ENCODE measurements at regions not wholly inside any gene's neighbourhood (a gene's known extent, or its start where the extent isn't known, plus 50 kb on each side); places are given as distances from the start of the nearest gene placed in this dataset.

- WGBS, 2 donors: 78 to 79% methylated on average over 10 of the region's 10 CpGs
- TF ChIP-seq CTCF (IDR thresholded peaks at IDR 0.05): no peak
- Histone ChIP-seq H3K27me3 (peaks cover 0 to 4% (median under 1%) of the 10 kb centered on the region in 7 donors), H3K36me3 (no peaks in the 10 kb centered on the region), H3K4me1 (peaks cover 0 to 13% (median 0%) of the 10 kb centered on the region in 9 donors), H3K9me3 (peaks cover 0 to 27% (median 17%) of the 10 kb centered on the region in 11 donors), H3K4me3 (no peak overlapping the region), H3K27ac (no peak overlapping the region)
- DNase-seq: no peak
- ATAC-seq: no peak
- intact Hi-C loops (cut with DNase I): no loop called here
These were observed 188.5 kb downstream of the KIF26A start for GRCh38 chr14:104326848-104327247.

- H3K4me3 ChIP-seq: no peak overlapping the region
- H3K4me1 ChIP-seq: peaks cover 0 to 13% (median 0%) of the 10 kb centered on the region in 9 donors
- H3K9me3 ChIP-seq: peaks cover 0 to 27% (median 17%) of the 10 kb centered on the region in 11 donors
- no peak overlapping the region for H3K27ac ChIP-seq
- H3K27me3 ChIP-seq: peaks cover 0 to 5% (median 0%) of the 10 kb centered on the region in 7 donors
- H3K36me3 ChIP-seq: no peaks in the 10 kb centered on the region
- no peak for ATAC-seq
- WGBS, 2 donors: 58 to 74% methylated on average over 5 of the region's 5 CpGs
- intact Hi-C loops (cut with DNase I): no loop called here
- DNase-seq: no peak
- TF ChIP-seq CTCF (IDR thresholded peaks at IDR 0.05): no peak
These were observed 190.2 kb downstream of the KIF26A start for GRCh38 chr14:104328607-104329006.

- ATAC-seq (no peak), DNase-seq (no peak)
- H3K27ac ChIP-seq: no peak overlapping the region
- H3K4me1 ChIP-seq: peaks cover 0 to 13% (median 0%) of the 10 kb centered on the region in 9 donors
- WGBS, 2 donors: 94 to 98% methylated on average over 1 of the region's 1 CpG
- intact Hi-C loops (cut with DNase I): no loop called here
- peaks cover 0 to 11% (median 7%) of the 10 kb centered on the region in 7 donors for H3K27me3 ChIP-seq
- no peak for TF ChIP-seq CTCF (IDR thresholded peaks at IDR 0.05)
- H3K36me3 ChIP-seq: no peaks in the 10 kb centered on the region
- H3K9me3 ChIP-seq: peaks cover 0 to 27% (median 17%) of the 10 kb centered on the region in 11 donors
- H3K4me3 ChIP-seq: no peak overlapping the region
These were observed 191.4 kb downstream of the KIF26A start for GRCh38 chr14:104329793-104330192.

GRCh38 chr14:104331871-104332605 is 193.7 kb downstream of the KIF26A start:
- 85 to 89% methylated on average over 20 of the region's 20 CpGs for WGBS, 2 donors
- ATAC-seq (peak in 1 of 8 donors; percentile 19), DNase-seq (no peak)
- Histone ChIP-seq H3K27me3 (peaks cover 0 to 12% (median 9%) of the 10 kb centered on the region in 7 donors), H3K4me3 (no peak overlapping the region), H3K27ac (no peak overlapping the region), H3K36me3 (no peaks in the 10 kb centered on the region), H3K9me3 (peaks cover 0 to 27% (median 17%) of the 10 kb centered on the region in 11 donors), H3K4me1 (peaks cover 0 to 13% (median 0%) of the 10 kb centered on the region in 9 donors)
- TF ChIP-seq CTCF (IDR thresholded peaks at IDR 0.05): no peak
- intact Hi-C loops (cut with DNase I): no loop called here

All from heart right ventricle (tissue), 16 donors.